Fibroblast of lung (primary cell): ENCODE measurements at regions not wholly inside any gene's neighbourhood (a gene's known extent, or its start where the extent isn't known, plus 50 kb on each side); places are given as distances from the start of the nearest gene placed in this dataset.

Experiments used
- DNase-seq, 2 donors: peaks; one replicate each; pipeline versions ENCODE4 v3.0.0 to v3.0.0-alpha.2; 2010; ENCODE audit warnings: low read depth in 2 of 2
- H2AFZ ChIP-seq: 2 replicates; pipeline ENCODE4 v1.5.1; 2012; ENCODE audit warnings: low read length, control low read depth, inconsistent platforms
- H3K27ac ChIP-seq: 2 replicates; pipeline ENCODE4 v1.5.1; 2011; ENCODE audit warnings: low read length, control low read depth; ENCODE audit not compliant: insufficient read depth
- H3K27me3 ChIP-seq: 2 replicates; pipeline ENCODE4 v1.5.1; 2011; ENCODE audit warnings: mild to moderate bottlenecking, low read length; ENCODE audit not compliant: control insufficient read depth, insufficient read depth
- H3K36me3 ChIP-seq: 2 replicates; pipeline ENCODE4 v1.5.1; 2011; ENCODE audit warnings: low read length; ENCODE audit not compliant: control insufficient read depth, insufficient read depth
- H3K4me1 ChIP-seq: 2 replicates; pipeline ENCODE4 v1.5.1; 2011; ENCODE audit warnings: low read length; ENCODE audit not compliant: control insufficient read depth, insufficient read depth; ENCODE audit errors: extremely low read depth
- H3K4me2 ChIP-seq: 2 replicates; pipeline ENCODE4 v1.5.1; 2011; ENCODE audit warnings: low read length, control low read depth; ENCODE audit not compliant: insufficient read depth; ENCODE audit errors: extremely low read depth
- H3K4me3 ChIP-seq, 4 experiments: fragments of 200-600 bp in 1 of 4; sonication (generic) in 1 of 4; replicated peaks in 1 of 4; 2 replicates each; pipeline ENCODE4 v1.5.1; 2011 to 2016; ENCODE audit warnings: low read length in 4 of 4, low read depth in 3 of 4, mild to moderate bottlenecking in 3 of 4, control low read depth in 2 of 4, inconsistent platforms in 1 of 4, mixed read lengths in 1 of 4; ENCODE audit not compliant: insufficient read depth in 1 of 4; ENCODE audit errors: control extremely low read depth in 1 of 4
- H3K79me2 ChIP-seq: 2 replicates; pipeline ENCODE4 v1.5.1; 2012; ENCODE audit warnings: mild to moderate bottlenecking, low read length, inconsistent platforms; ENCODE audit not compliant: control insufficient read depth, insufficient read depth
- H3K9ac ChIP-seq: 2 replicates; pipeline ENCODE4 v1.5.1; 2011; ENCODE audit warnings: mild to moderate bottlenecking, low read length, control low read depth; ENCODE audit not compliant: insufficient read depth
- H3K9me3 ChIP-seq: 2 replicates; pipeline ENCODE4 v1.5.1; 2012; ENCODE audit warnings: low read depth, low read length; ENCODE audit not compliant: control insufficient read depth, insufficient read depth
- H4K20me1 ChIP-seq: 2 replicates; pipeline ENCODE4 v1.5.1; 2011; ENCODE audit warnings: low read length; ENCODE audit not compliant: control insufficient read depth, insufficient read depth; ENCODE audit errors: extremely low read depth
- EZH2 ChIP-seq: IDR thresholded peaks from 2 replicates; pipeline ENCODE4 v1.5.1; 2012; ENCODE audit warnings: low read length, control low read depth, mild to moderate bottlenecking; ENCODE audit errors: missing control alignments
- TF ChIP-seq, protein P1 (sequence below), 2 donors: IDR thresholded peaks in 1 of 2; conservative IDR thresholded peaks in 1 of 2; 1 replicate in 1 of 2; 2 replicates in 1 of 2; pipeline ENCODE4 v1.5.1; 2011 to 2012; ENCODE audit warnings: low read length in 2 of 2, control low read depth in 1 of 2, inconsistent platforms in 1 of 2, low read depth in 1 of 2, mild to moderate bottlenecking in 1 of 2

DNA sequence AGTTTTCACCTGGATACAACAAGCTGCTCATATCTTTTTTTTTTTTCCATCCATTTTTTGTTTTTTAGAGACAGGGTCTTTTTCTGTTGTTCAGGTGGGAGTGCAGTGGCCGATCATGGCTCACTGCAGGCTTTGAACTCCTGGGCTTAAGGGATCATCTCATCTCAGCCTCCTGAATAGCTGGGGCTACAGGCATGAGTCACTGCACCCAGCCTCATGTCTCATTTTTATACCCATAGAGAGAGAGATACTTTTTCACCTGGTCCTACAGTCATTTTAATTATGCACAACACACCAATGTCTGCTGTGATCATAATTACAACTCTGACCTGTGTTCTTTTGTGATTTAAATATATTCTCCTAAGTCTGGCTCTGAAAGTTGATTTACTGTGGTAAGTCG is 84.4 kb downstream of the KIF4B start:
- H3K4me2 ChIP-seq = no peak overlapping the region
- no peaks in the 10 kb centered on the region for H3K4me1 ChIP-seq
- H2AFZ ChIP-seq = no peak overlapping the region
- H3K27me3 ChIP-seq = no peaks in the 10 kb centered on the region
- H3K36me3 ChIP-seq = no peaks in the 10 kb centered on the region
- no peak overlapping the region for H3K4me3 ChIP-seq
- TF ChIP-seq EZH2 = no peak
- TF ChIP-seq, protein P1, sequence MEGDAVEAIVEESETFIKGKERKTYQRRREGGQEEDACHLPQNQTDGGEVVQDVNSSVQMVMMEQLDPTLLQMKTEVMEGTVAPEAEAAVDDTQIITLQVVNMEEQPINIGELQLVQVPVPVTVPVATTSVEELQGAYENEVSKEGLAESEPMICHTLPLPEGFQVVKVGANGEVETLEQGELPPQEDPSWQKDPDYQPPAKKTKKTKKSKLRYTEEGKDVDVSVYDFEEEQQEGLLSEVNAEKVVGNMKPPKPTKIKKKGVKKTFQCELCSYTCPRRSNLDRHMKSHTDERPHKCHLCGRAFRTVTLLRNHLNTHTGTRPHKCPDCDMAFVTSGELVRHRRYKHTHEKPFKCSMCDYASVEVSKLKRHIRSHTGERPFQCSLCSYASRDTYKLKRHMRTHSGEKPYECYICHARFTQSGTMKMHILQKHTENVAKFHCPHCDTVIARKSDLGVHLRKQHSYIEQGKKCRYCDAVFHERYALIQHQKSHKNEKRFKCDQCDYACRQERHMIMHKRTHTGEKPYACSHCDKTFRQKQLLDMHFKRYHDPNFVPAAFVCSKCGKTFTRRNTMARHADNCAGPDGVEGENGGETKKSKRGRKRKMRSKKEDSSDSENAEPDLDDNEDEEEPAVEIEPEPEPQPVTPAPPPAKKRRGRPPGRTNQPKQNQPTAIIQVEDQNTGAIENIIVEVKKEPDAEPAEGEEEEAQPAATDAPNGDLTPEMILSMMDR (conservative IDR thresholded peaks at IDR 0.05 in 1 of 2, IDR thresholded peaks at IDR 0.05 in 1 of 2; ENCODE audit: low read depth in 1 of 2, low read length in 2 of 2) = no peak
- no peak overlapping the region for H3K27ac ChIP-seq
- H3K9ac ChIP-seq = no peak overlapping the region
- H3K9me3 ChIP-seq = no peaks in the 10 kb centered on the region
- no peaks in the 10 kb centered on the region for H4K20me1 ChIP-seq
- no peak for DNase-seq
- no peaks in the 10 kb centered on the region for H3K79me2 ChIP-seq

DNA sequence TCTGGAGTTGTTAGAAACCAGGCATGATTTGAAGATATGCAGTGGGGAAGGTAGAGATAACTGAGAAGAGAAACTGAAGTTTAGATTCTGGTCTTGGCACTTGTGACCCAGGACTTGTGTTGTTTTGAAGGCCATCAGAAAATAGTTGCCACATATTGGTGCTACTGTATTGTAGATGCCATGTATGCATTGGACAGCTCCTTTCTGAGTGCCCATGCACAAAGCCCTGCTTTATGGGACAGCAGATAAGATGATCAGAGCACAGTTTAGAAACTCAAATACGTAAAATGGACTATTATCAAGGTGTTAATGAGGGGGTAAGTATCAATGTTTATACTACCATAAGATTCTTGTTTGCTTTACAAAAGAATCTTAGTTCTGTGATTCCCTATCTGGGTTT is 84.9 kb downstream of the KIF4B start:
- Histone ChIP-seq H3K4me1 (no peaks in the 10 kb centered on the region), H3K4me3 (no peak overlapping the region), H4K20me1 (no peaks in the 10 kb centered on the region), H3K4me2 (no peak overlapping the region), H3K27ac (no peak overlapping the region), H3K9ac (no peak overlapping the region), H3K36me3 (no peaks in the 10 kb centered on the region), H3K27me3 (no peaks in the 10 kb centered on the region), H3K79me2 (no peaks in the 10 kb centered on the region), H2AFZ (no peak overlapping the region), H3K9me3 (no peaks in the 10 kb centered on the region)
- TF ChIP-seq EZH2 = no peak
- TF ChIP-seq, protein P1 (conservative IDR thresholded peaks at IDR 0.05 in 1 of 2, IDR thresholded peaks at IDR 0.05 in 1 of 2; ENCODE audit: low read depth in 1 of 2, low read length in 2 of 2) = no peak
- DNase-seq = no peak

DNA sequence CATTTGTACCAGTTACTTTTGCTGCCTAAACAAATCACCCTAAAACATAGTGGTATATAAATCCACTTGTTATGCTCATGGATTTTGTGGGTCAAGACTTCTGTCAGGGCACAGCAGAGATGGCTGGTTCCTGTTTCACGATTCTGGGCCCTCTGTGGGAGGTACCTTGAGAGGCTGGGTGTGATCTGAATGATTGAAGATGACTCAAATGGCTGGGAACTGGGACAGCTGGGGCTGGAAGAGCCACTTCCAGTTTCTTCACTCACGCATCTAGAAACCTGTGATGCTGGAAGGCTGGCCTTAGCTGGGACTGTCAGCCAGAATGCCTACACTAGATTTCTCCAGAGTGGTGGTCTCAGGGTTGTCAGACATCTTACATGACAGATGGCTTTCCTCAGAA is 88.1 kb downstream of the KIF4B start:
- H3K9me3 ChIP-seq = no peaks in the 10 kb centered on the region
- no peak for DNase-seq
- no peak for TF ChIP-seq EZH2
- TF ChIP-seq, protein P1 (conservative IDR thresholded peaks at IDR 0.05 in 1 of 2, IDR thresholded peaks at IDR 0.05 in 1 of 2; ENCODE audit: low read depth in 1 of 2, low read length in 2 of 2) = no peak
- no peak overlapping the region for H3K4me3 ChIP-seq
- no peaks in the 10 kb centered on the region for H3K27me3 ChIP-seq
- no peaks in the 10 kb centered on the region for H3K36me3 ChIP-seq
- H3K4me1 ChIP-seq = no peaks in the 10 kb centered on the region
- no peaks in the 10 kb centered on the region for H4K20me1 ChIP-seq
- no peaks in the 10 kb centered on the region for H3K79me2 ChIP-seq
- H3K27ac ChIP-seq = no peak overlapping the region
- no peak overlapping the region for H3K9ac ChIP-seq
- no peak overlapping the region for H3K4me2 ChIP-seq
- no peak overlapping the region for H2AFZ ChIP-seq
